HepG2 (cell line): ENCODE measurements at regions not wholly inside any gene's neighbourhood (a gene's known extent, or its start where the extent isn't known, plus 50 kb on each side); places are given as distances from the start of the nearest gene placed in this dataset.

Experiments used
- ATF1 ChIP-seq: IDR thresholded peaks from 2 replicates; pipeline ENCODE4 v1.6.1; 2016; ENCODE audit warnings: mild to moderate bottlenecking, control low read depth
- HDAC6 ChIP-seq: fragments of 200-600 bp; sonication (generic); IDR thresholded peaks from 2 replicates; pipeline ENCODE4 v1.7.0; 2017; ENCODE audit warnings: mild to moderate bottlenecking, antibody characterized with exemption, low read length, low read depth
- MAFK ChIP-seq, 2 experiments: IDR thresholded peaks in 1 of 2; conservative IDR thresholded peaks in 1 of 2; 2 replicates each; pipeline ENCODE4 v1.6.1; 2011; ENCODE audit warnings: improper control_type of control experiment in 2 of 2, low read length in 2 of 2
- MATR3 ChIP-seq: sonication (generic); formaldehyde crosslinking; IDR thresholded peaks from 2 replicates; pipeline ENCODE4 v1.4.0; 2020; ENCODE audit warnings: missing genetic modification reagents
- MED13 ChIP-seq: sonication (generic); formaldehyde crosslinking; IDR thresholded peaks from 2 replicates; pipeline ENCODE4 v1.5.0; 2020; ENCODE audit warnings: missing genetic modification reagents
- NFYC ChIP-seq: IDR thresholded peaks from 2 replicates; pipeline ENCODE4 v1.6.1; 2016; ENCODE audit warnings: missing genetic modification reagents, missing compliant biosample characterization
- RCOR2 ChIP-seq: IDR thresholded peaks from 2 replicates; pipeline ENCODE4 v1.6.1; 2016; ENCODE audit warnings: missing biosample characterization, missing genetic modification reagents
- RFX5 ChIP-seq: IDR thresholded peaks from 2 replicates; pipeline ENCODE4 v1.6.1; 2011; ENCODE audit warnings: low read depth, low read length, improper control_type of control experiment
- RFXANK ChIP-seq: IDR thresholded peaks from 2 replicates; pipeline ENCODE4 v1.6.1; 2016
- ZC3H13 ChIP-seq: sonication (generic); formaldehyde crosslinking; IDR thresholded peaks from 2 replicates; pipeline ENCODE4 v1.8.1; 2023; ENCODE audit warnings: mild to moderate bottlenecking, missing genetic modification reagents, moderate library complexity
- ZNF256 ChIP-seq: sonication (generic); formaldehyde crosslinking; conservative IDR thresholded peaks from 2 replicates; pipeline ENCODE4 v1.4.0; 2020; ENCODE audit warnings: missing genetic modification reagents
- ZNF496 ChIP-seq: sonication (generic); formaldehyde crosslinking; IDR thresholded peaks from 2 replicates; pipeline ENCODE4 v1.8.1; 2023; ENCODE audit warnings: mild to moderate bottlenecking, moderate library complexity, missing genetic modification reagents; ENCODE audit not compliant: insufficient replicate concordance
- ZNF546 ChIP-seq: sonication (generic); formaldehyde crosslinking; conservative IDR thresholded peaks from 2 replicates; pipeline ENCODE4 v1.8.1; 2023; ENCODE audit warnings: mild to moderate bottlenecking, missing genetic modification reagents
- ZNF598 ChIP-seq: sonication (generic); formaldehyde crosslinking; IDR thresholded peaks from 2 replicates; pipeline ENCODE4 v1.5.1; 2020; ENCODE audit warnings: mild to moderate bottlenecking, missing genetic modification reagents, borderline replicate concordance
- ZSCAN30 ChIP-seq: sonication (generic); formaldehyde crosslinking; IDR thresholded peaks from 2 replicates; pipeline ENCODE4 v1.5.0; 2020; ENCODE audit warnings: mild to moderate bottlenecking, missing genetic modification reagents
- TF ChIP-seq, protein P1 (sequence below): sonication (generic); formaldehyde crosslinking; IDR thresholded peaks from 2 replicates; pipeline ENCODE4 v1.4.0; 2020; ENCODE audit warnings: missing genetic modification reagents
- TF ChIP-seq, protein P2 (sequence below): IDR thresholded peaks from 2 replicates; pipeline ENCODE4 v1.6.1; 2016; ENCODE audit warnings: low read depth, borderline replicate concordance

DNA sequence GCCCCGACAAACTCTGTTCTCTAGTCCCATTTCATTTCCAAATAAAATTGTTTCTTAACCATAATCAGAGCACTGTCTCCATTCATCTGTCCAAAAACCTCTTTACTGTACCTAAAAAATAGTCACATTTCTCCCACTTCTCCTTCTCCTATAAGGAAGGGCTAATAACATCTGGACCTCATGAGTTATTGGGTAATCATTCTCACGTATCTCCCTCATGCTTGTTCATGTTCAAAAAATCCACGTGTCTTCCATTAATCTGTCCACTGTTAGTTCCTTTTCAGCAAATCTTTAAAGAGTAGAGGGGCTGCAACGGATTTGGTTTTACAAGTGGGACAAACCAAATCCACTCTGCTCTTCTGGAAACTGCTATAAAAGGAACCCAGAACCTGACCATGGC, 1418.8 kb downstream of the MRPL39 start (continued):
- TF ChIP-seq, protein P1, sequence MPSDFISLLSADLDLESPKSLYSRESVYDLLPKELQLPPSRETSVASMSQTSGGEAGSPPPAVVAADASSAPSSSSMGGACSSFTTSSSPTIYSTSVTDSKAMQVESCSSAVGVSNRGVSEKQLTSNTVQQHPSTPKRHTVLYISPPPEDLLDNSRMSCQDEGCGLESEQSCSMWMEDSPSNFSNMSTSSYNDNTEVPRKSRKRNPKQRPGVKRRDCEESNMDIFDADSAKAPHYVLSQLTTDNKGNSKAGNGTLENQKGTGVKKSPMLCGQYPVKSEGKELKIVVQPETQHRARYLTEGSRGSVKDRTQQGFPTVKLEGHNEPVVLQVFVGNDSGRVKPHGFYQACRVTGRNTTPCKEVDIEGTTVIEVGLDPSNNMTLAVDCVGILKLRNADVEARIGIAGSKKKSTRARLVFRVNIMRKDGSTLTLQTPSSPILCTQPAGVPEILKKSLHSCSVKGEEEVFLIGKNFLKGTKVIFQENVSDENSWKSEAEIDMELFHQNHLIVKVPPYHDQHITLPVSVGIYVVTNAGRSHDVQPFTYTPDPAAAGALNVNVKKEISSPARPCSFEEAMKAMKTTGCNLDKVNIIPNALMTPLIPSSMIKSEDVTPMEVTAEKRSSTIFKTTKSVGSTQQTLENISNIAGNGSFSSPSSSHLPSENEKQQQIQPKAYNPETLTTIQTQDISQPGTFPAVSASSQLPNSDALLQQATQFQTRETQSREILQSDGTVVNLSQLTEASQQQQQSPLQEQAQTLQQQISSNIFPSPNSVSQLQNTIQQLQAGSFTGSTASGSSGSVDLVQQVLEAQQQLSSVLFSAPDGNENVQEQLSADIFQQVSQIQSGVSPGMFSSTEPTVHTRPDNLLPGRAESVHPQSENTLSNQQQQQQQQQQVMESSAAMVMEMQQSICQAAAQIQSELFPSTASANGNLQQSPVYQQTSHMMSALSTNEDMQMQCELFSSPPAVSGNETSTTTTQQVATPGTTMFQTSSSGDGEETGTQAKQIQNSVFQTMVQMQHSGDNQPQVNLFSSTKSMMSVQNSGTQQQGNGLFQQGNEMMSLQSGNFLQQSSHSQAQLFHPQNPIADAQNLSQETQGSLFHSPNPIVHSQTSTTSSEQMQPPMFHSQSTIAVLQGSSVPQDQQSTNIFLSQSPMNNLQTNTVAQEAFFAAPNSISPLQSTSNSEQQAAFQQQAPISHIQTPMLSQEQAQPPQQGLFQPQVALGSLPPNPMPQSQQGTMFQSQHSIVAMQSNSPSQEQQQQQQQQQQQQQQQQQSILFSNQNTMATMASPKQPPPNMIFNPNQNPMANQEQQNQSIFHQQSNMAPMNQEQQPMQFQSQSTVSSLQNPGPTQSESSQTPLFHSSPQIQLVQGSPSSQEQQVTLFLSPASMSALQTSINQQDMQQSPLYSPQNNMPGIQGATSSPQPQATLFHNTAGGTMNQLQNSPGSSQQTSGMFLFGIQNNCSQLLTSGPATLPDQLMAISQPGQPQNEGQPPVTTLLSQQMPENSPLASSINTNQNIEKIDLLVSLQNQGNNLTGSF (CRISPR knock-in tag), result no peak
- TF ChIP-seq MATR3 (CRISPR knock-in tag) (no peak), ZNF256 (CRISPR knock-in tag) (no peak), MED13 (CRISPR knock-in tag) (no peak), ZNF496 (no peak), RFXANK (CRISPR knock-in tag) (no peak), RFX5 (no peak), MAFK (conservative IDR thresholded peaks at IDR 0.05 in 1 of 2, IDR thresholded peaks at IDR 0.05 in 1 of 2; ENCODE audit: low read length in 2 of 2) (no peak), ZNF598 (no peak), HDAC6 (no peak), ZSCAN30 (CRISPR knock-in tag) (no peak), NFYC (CRISPR knock-in tag) (no peak), ZNF546 (CRISPR knock-in tag) (no peak), ZC3H13 (CRISPR knock-in tag) (no peak), ATF1 (CRISPR knock-in tag) (no peak), RCOR2 (CRISPR knock-in tag) (no peak)
- TF ChIP-seq, protein P2, sequence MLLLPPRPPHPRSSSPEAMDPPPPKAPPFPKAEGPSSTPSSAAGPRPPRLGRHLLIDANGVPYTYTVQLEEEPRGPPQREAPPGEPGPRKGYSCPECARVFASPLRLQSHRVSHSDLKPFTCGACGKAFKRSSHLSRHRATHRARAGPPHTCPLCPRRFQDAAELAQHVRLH, result no peak
